ENCODE measurements at regions not wholly inside any gene's neighbourhood (a gene's known extent, or its start where the extent isn't known, plus 50 kb on each side); places are given as distances from the start of the nearest gene placed in this dataset.
A peak's percentile ranks its signal among the peaks of the same experiment; 100 is the strongest.

DNA sequence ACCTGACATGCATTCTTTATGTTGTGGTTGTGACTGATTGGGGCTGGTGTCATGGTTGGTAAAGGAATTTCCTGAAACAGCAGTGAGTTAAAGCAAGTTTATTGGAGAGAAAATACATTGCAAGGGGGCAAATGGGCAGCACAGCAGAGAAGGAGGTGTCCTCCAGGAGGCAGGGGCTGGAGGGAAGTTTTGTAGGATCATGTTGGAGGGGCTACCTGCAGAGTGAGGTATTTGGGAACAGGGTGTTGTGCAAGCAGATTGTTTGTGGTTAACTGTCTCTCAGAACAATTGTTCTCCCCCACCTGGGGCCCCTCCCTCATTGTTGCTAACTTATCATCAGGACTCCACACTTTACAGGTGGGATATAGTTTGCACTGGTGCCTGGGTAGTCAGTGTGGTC lies 196.0 kb downstream of the NSUN3 start:
- DNase-seq (ENCODE audit: low spot score) (no peak), FAIRE-seq (no peak)

DNA sequence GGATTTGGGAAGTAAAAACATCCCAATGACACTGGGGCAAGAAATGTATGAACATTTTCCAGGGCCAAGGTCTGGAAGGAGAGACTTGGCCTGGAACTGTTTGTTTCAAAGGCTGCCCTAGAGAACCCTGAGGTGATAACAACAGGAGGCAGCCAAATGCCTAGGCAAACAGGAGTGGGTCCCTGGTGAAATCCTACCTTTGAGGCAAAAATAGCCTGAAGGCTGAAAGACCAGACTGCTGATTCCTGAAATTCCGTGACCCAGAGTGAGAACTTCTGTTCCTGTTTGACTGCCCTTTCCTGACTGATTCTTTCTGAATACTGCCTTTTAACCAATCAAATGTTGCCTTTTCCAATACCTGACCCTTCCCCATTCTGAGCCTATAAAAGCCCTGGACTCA lies 196.4 kb downstream of the NSUN3 start:
- no peak for DNase-seq (ENCODE audit: low spot score)

DNA sequence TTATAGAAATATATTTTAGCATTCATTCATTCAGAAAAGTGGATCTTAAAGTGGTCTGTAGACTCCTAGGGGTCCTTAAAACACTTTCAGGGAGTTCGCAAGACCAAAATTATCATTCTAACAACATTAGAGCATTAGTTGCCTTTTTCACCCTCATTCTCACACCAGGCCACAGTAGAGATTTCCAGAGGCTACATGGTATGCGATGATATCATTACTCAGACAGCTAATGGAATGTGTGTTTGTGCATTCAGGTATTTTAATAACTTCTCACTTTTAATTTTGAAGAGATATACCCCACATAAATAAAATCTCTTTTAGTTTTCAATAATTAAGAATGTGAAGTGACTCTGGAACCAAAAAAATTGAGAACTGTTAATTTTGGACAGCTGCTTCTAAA lies 206.9 kb downstream of the NSUN3 start:
- FAIRE-seq (no peak), DNase-seq (ENCODE audit: low spot score) (no peak)

More for the DNA sequence above, 196.4 kb downstream of the NSUN3 start:
- no peak for FAIRE-seq

DNA sequence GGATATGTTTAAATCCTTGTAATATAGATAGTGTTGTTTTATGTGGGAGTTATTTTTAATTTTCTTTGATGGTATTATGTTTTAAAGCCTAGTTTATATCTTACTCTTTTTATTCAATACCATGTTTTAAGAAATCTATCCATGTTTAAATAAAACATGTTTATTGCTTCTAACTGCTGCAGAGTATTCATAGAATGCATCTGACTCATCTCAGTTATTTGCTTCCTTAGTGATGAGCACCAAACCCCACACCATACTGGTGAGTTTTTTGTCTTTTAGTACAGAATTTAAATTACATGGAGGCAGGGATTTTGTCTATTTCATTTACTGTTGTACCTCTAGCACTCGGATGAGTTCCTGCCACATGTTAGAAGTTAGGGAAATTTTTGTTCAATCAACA lies 209.2 kb downstream of the NSUN3 start:
- DNase-seq (ENCODE audit: low spot score) (no peak), FAIRE-seq (no peak)

DNA sequence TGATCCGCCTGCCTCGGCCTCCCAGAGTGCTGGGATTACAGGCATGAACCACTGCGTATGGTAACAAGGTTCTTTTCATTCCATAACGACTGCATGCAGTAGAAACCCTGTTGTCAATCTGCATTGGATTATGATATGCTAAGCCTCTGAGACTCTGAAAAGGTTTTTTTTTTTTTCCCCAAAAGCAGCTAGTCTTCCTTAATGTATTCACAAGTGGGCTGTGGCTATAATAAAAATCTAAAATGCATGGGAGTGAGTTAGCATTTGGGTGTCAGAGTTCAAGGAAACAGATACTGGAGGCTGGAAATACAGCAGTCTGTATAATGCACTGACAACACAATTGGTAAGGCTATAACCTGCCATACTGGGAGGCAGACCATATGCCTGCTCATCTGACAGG lies 218.1 kb downstream of the NSUN3 start:
- DNase-seq (ENCODE audit: low spot score) (no peak), FAIRE-seq (no peak)

DNA sequence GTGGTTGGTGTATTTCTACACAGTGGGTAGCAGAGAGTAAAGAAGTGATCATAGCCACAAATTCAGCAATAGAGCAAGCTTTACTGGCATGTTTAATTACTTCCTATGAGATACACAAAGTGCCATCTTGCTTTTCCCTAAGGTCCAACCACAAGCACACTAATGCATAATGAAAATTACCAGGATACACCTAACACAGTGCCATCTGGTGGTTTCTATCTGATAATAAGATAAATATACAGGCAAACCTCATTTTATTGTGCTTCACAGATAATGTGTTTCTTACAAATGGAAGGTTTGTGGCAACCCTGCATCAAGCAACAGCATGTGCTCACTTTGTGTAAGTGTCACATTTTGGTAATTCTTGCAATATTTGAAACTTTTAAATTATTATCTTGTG lies 223.0 kb downstream of the NSUN3 start:
- peak; percentile 24 for DNase-seq (ENCODE audit: low spot score)
- peak; percentile 42 for FAIRE-seq

DNA sequence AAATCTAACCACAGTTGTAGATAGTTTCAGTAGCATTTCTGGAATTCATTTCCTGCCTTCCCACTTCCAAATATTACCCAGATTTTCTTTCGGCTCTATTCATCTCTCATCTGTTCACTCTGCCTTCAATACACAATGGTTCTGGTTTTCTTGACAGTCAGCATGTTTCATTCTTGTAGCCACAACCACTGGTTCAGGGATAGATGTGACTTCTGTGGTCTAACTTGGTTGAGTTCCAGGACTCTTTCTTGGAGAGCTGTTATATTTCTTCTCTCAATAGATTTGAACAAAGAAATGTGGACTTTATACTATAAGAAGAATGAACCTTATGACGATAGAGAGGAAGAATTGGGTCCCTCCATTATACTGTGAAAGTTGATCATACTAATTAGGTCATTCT lies 228.8 kb downstream of the NSUN3 start:
- peak; percentile 29 for DNase-seq (ENCODE audit: low spot score)
- peak; percentile 85 for FAIRE-seq

DNA sequence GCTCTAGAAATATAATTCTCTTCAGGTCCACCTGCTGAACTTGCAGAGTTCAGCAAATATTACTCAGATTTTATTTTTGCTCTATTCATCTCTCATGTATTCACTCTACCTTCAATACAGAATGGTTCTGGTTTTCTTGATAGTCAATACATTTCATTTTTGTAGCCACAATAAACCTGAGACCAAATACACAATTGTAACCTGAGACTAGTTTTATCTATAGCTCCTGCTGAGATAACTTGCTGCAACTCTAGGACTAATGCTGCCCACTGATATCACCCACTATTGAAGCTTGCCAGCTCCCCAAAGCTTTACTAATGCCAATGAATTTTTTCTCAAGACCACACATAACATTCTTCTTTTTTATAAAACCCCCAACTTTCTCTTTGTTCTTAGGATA lies 229.3 kb downstream of the NSUN3 start:
- FAIRE-seq = no peak
- no peak for DNase-seq (ENCODE audit: low spot score)

DNA sequence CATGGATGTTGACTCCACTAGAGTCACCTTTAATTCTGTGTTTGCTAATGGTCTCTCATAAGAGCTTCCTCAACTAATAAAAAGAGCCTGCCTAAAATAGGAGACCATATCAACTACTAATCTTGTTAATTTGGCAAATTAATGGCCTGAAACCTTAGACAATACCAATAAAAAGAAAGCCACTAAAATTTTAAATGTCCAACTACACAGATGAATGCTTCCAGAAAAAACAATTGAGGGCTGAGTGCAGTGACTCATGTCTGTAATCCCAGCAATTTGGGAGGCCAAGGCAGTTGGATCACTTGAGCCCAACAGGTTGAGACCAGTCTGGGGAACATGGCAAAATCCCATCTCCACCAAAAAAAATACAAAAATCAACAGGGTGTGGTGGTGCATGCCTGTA lies 230.9 kb downstream of the NSUN3 start:
- DNase-seq (ENCODE audit: low spot score) = peak; percentile 48
- FAIRE-seq = peak; percentile 94

DNA sequence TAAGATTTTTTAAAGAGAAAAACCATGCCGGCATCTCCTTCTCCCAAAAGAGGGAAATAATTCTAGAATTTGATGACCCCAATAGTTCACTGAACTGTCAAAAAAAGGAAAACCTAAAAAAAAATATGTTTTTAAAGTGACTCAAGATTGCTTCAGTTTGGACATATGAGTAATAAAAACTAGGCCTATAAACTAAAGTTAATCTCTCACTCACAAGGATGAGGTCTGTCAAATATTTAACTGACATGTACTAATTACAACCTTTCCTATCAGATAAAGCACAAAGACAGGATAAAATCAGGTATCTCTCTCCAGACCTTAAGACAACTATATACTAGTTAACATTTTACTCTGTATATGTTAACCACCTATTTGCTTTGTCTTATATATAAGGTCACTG lies 231.9 kb downstream of the NSUN3 start:
- DNase-seq (ENCODE audit: low spot score) (peak; percentile 36), FAIRE-seq (peak; percentile 96)

DNA sequence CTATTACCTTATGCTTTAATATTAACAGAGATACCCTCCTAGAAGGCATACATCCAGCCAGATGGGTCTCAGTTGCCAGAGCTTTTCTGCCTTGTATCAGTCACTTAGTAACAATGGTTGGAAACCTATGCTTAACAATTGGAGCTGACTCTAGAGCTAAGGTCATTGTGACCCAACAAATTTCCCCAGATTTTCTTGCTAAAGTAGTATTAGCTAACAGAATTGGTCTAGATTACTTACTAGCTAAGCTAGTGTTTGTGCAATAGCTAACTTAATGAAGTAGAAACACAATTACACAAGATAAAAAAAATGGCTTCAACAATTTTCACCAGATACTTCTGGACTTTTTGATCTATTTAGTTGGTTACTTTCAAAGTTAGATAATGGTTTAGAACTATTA lies 236.9 kb downstream of the NSUN3 start:
- FAIRE-seq (no peak), DNase-seq (ENCODE audit: low spot score) (no peak)

DNA sequence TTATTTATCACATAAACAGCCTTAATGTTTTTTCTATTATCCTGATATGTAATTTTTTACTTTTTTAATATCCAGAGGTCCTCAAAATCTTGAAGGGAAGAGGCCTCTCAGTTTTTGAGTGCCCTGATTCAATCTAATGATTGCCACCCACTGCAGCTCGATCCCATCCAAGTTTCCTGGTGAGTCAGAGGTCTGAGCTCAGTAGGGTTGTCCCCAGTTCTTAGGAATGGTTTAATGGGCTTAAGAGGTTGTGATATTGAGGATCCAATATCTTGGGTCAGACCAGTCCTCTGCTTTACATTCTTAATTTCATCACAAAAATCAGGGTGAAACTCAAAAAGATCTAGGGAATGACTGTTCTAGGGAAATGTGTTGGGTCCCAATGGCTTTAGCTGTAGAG lies 238.5 kb downstream of the NSUN3 start:
- no peak for DNase-seq (ENCODE audit: low spot score)
- peak; percentile 70 for FAIRE-seq

DNA sequence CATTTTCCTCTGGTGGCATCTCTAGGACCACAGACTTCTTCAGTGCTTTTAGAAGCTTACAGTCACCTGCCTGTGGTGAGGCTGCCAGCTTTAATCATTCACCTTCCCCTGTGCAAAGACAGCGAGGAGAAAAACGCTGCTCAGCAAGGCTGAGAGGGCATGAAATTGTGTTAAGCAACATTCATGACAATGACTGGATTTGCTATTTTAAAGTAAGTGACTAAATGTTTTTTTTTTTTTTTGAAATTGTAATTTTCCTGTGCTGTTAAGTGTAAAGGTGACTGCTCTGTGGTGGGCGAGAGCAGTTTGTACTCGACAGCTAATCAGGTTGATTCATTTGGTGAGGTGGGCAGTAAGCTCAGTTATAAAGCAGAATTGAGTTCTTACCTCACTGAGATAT lies 240.4 kb downstream of the NSUN3 start:
- DNase-seq (ENCODE audit: low spot score) (no peak), FAIRE-seq (no peak)

DNA sequence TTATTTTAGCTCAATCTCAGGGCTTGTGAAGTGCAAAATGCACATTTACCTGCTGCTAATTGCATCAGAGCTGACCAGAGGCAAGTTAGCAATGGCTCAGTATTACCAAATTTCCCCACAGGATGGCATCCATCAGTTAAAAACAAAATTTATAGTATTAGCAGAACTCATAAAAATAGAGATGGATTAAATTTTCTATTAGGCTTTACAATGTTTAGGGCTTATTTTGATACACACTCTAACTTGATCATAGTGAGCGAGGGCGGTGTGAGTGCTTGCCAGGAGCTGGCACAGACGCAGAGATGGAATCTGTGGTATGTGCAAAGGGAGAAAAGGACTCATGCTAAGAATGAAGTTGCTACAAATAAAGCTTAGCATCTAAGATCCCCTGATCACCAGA lies 241.0 kb downstream of the NSUN3 start:
- DNase-seq (ENCODE audit: low spot score) (no peak), FAIRE-seq (no peak)

DNA sequence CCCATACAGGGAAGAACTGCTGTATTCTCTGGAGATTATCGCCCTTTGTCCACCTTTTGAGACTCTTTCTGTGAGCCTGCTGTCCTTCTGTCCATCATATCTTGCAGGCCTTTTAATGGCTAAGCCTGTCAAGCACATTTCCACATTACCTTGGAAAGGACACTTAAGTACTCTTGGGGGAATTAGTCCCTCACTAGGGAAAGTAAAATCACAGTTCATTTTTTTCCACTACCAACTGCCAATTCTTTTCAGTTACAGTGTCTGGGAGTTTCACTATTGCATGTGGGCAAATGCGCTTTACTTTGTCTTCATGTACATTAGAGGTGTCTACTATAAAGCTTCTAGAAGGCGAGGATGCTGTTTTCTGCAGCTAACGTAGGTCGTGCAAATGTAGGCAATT lies 242.1 kb downstream of the NSUN3 start:
- FAIRE-seq (no peak), DNase-seq (ENCODE audit: low spot score) (no peak)

DNA sequence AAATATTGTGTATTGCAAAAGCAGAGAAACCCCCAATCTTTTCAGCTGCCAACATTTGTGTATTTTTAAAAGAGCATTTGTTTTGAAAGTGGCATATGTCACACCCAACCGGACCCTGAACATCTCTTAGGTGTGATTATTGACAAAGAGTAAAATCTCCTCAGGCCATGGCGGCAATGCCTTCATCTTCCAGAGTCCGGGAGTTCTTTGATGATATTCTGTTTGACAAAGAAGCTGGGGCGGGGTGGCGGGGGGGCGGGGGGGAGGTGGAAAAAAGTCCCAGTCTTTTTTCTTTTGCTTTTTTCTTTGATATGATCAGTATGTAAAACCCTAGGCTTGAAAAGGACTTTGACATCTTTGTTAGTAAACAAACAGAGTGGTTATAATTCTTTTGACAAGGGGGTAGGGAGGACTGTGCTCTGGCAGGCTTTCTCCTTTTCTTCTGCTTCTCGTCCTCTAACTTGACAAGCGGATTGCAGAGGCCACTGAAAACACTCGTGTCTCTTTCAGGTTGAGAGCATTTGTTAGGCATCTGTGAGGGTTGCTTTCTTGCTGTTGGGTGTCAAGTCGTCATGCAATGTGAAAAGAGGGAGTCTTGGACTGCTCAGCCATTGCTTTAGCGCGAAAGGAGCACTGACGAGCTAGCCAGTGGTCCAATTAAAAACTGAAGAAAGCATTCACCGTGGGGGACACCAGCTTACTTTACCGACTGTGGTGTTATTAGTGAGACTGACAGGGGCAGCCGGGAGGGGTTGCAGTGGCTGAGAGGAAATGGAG lies 243.2 kb downstream of the NSUN3 start:
- DNase-seq (ENCODE audit: low spot score) (no peak), FAIRE-seq (no peak)

DNA sequence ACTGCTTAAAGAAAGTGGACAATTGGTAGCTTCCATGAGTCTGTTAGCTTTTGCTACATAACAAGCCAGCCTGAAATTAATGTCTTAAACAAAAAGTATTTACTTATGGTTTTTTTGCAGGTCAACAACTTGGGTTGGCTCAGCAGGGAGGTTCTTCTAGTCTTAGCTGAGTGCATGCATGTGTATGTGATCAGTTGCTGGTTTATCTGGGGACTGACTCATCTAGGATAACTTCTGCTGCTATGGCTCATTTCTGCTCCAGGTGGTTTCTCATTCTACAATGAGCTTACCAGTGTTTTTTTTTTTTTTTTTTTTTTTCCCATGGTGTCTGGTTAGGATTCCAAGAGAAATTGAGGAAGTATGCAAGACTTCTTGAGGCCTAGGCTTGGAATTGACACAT lies 244.7 kb downstream of the NSUN3 start:
- DNase-seq (ENCODE audit: low spot score) (peak; percentile 58), FAIRE-seq (peak; percentile 81)

DNA sequence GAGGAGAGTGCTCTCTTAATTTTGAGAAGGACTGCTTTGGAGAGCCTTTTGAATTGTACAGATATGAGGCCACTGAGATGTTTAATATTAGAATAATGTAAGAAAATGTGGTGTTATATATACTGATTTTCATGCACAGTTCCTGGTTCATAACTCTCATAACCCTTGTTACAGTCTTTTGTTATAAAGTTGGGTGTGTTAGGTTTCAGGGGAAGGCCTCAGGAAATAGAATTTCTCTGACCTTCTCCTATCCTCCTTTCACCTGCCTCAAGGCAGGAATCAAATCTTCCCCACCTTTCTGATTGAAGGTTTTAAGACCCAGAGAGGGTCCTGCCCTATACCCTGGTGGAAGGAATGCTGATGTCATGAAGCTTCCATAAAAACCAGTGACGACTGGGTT lies 245.9 kb downstream of the NSUN3 start:
- no peak for DNase-seq (ENCODE audit: low spot score)
- FAIRE-seq = no peak

DNA sequence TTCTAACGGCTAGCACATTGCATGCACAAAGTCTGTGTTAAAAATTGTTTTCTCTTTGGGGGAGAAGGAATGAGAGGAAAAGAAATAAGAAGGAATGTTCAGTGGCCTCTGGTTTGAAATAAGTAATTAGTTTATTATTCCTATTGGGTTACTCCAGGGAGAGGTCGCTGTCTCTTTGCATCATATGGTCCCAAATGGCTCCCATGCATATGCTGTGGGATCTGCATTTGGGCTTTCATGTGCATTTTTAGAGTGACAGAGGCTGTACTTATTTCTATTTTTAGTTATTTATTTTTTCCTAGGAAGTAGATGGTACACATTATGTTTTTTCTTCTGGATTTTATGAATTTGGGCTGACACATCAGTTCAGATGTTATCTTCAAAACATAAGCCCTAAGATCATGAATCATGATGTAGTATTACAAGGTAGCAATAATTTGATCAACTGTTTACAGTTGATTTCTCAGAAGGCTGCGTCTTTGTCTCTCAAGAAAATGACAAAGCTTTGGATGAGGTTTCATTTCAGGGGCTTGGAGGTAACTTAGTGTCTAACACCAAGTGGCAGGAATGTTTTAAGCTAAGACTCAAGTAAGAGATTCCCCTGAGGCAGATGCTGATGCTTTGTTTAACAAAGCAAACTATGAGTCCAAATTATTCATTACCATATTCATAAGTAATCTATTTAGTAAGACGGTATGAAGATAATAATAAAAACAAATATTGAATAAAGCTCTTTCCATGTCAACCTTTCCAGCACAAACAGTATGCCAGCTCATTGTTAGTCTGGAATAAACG lies 247.7 kb downstream of the NSUN3 start:
- DNase-seq (ENCODE audit: low spot score) (no peak), FAIRE-seq (no peak)

DNA sequence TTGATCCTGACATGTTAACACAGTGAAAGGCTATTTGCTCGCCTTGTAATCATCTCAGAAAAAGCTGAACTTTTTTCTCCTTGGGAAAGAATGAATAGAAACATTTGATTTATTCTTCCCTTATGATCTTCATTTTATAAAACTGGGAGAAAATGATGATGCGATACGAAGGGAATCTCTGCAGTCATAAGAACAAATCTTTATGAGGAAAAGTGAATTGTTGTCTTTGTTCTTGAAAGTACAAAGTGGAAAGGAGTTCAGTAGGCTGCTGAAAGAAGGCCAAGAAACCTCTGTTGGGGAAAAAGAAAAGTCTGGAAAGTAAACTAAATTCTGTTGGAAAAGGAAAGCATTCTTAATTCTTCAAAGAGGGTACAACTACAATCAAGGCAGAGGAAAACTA lies 248.8 kb downstream of the NSUN3 start:
- FAIRE-seq (no peak), DNase-seq (ENCODE audit: low spot score) (no peak)

DNA sequence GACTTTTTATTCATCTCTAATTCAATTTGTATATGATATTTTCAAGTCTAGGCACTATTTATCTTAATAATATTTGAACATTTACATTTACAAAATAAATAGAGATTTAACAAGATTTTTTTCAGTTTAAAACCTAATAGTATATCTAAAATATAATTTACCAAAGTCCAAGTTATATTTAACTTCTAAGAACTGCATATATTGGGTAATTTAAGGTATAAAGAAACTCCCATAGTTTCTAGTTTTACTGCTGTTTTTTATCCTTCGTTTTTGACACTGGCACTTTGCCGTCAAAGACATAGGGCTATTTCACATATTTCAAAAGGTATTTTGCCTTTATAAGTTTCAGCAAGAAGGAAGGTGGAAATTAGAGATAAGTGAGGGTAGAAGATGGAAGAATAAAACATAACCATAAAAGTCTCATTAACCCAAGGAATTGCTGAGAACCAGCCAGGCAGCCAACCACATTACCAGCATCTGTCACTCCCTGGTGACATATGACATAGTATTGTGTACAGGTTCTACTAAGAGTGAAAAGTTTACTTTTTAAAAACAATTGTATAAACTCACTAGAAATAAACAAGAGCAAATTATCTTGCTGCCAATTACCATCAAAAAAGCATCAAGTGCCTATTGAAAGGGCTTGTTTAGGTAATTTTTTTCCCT lies 251.5 kb downstream of the NSUN3 start:
- FAIRE-seq (peak; percentile 79), DNase-seq (ENCODE audit: low spot score) (no peak)

DNA sequence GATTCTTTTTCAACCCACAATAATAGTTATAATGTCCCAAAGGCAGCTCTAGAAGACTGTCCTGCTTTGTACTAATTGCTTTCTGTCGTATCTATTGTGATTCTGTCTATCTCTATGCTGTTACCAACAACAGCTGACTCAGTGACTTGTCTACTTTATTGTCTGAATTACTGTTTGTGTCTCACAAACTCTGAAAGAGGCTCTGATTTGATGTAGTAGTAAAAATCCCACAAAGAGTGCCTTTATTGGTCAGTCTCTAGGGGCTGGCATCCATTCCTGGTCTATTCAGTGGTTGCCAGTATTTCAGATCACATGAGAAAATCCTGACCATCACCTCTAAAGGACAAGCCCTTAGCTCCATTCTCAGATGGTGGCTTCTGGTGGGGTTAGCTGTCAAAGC lies 254.2 kb downstream of the NSUN3 start:
- FAIRE-seq = no peak
- DNase-seq (ENCODE audit: low spot score) = no peak
